ENCODE measurements at regions not wholly inside any gene's neighbourhood (a gene's known extent, or its start where the extent isn't known, plus 50 kb on each side); places are given as distances from the start of the nearest gene placed in this dataset.

- TF ChIP-seq POLR2A (IDR thresholded peaks at IDR 0.05) (no peak), CTCF (IDR thresholded peaks at IDR 0.05) (no peak)
These were observed 1449.0 kb upstream of the FLRT2 start for GRCh38 chr14:84080944-84081343.

All from prostate gland (tissue), 2 donors.